Upper lobe of left lung (tissue), 4 donors: ENCODE measurements at regions not wholly inside any gene's neighbourhood (a gene's known extent, or its start where the extent isn't known, plus 50 kb on each side); places are given as distances from the start of the nearest gene placed in this dataset.

Experiments
- CTCF ChIP-seq, 6 experiments: fragments of 450-650 bp in 4 of 6; fragments of 200-600 bp in 2 of 6; sonication (generic) in 2 of 6; IDR thresholded peaks; one replicate each; pipeline ENCODE4 v1.5.1; 2016 to 2019; ENCODE audit warnings: antibody characterized with exemption in 6 of 6
- EP300 ChIP-seq, 4 donors: sonication (generic); formaldehyde crosslinking; IDR thresholded peaks; one replicate each; pipeline ENCODE4 v1.5.1; 2017; ENCODE audit warnings: antibody characterized with exemption in 4 of 4, control low read depth in 2 of 4
- POLR2A ChIP-seq, 4 donors: fragments of 450-650 bp; IDR thresholded peaks; one replicate each; pipeline ENCODE4 v1.5.1; 2016 to 2017; ENCODE audit warnings: antibody characterized with exemption in 4 of 4, mild to moderate bottlenecking in 2 of 4
- POLR2AphosphoS5 ChIP-seq, 2 donors: sonication (generic); formaldehyde crosslinking; IDR thresholded peaks; one replicate each; pipeline ENCODE4 v1.5.1; 2017; ENCODE audit warnings: antibody characterized with exemption in 2 of 2

- no peak for TF ChIP-seq CTCF (IDR thresholded peaks at IDR 0.05)
- TF ChIP-seq EP300 (IDR thresholded peaks at IDR 0.05) = no peak
- TF ChIP-seq POLR2A (IDR thresholded peaks at IDR 0.05) = no peak
- TF ChIP-seq POLR2AphosphoS5 (IDR thresholded peaks at IDR 0.05) = no peak
Measured at GRCh38 chr2:59456285-59456684, 1097.2 kb downstream of the BCL11A start.
